ENCODE measurements at regions not wholly inside any gene's neighbourhood (a gene's known extent, or its start where the extent isn't known, plus 50 kb on each side); places are given as distances from the start of the nearest gene placed in this dataset.

DNA sequence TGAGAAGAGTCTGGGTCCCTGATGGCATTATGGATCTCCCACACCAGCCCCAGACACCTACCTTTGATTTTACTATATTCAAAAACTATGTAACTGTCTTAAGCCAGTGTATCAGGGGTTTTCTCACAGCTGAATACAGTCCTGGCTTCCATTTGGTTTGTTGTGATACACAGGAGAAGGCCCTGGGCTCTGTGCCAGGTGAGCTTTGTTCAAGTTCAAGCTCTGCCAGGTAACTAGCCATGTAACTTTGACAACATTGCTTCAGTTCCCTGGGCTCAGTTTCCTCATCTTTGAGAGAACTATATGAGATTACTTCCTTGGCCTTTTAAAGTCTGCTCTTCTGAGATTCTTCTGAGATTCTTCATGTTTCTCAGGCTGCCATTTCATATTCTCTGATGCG is 327.5 kb upstream of the TENM4 start:
- TF ChIP-seq, protein P1, sequence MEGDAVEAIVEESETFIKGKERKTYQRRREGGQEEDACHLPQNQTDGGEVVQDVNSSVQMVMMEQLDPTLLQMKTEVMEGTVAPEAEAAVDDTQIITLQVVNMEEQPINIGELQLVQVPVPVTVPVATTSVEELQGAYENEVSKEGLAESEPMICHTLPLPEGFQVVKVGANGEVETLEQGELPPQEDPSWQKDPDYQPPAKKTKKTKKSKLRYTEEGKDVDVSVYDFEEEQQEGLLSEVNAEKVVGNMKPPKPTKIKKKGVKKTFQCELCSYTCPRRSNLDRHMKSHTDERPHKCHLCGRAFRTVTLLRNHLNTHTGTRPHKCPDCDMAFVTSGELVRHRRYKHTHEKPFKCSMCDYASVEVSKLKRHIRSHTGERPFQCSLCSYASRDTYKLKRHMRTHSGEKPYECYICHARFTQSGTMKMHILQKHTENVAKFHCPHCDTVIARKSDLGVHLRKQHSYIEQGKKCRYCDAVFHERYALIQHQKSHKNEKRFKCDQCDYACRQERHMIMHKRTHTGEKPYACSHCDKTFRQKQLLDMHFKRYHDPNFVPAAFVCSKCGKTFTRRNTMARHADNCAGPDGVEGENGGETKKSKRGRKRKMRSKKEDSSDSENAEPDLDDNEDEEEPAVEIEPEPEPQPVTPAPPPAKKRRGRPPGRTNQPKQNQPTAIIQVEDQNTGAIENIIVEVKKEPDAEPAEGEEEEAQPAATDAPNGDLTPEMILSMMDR (IDR thresholded peaks at IDR 0.05; ENCODE audit: low read depth, low read length, poor library complexity, severe bottlenecking) = no peak
- no peak for TF ChIP-seq EZH2phosphoT487 (IDR thresholded peaks at IDR 0.05; ENCODE audit: borderline replicate concordance, low read length)
